Spleen (tissue), 7 donors: ENCODE measurements at regions not wholly inside any gene's neighbourhood (a gene's known extent, or its start where the extent isn't known, plus 50 kb on each side); places are given as distances from the start of the nearest gene placed in this dataset.

ENCODE experiments used
- CTCF ChIP-seq, 11 experiments: fragments of 200-600 bp in 7 of 11; fragments of 450-650 bp in 4 of 11; sonication (generic) in 4 of 11; IDR thresholded peaks in 8 of 11; conservative IDR thresholded peaks in 3 of 11; 1 replicate in 7 of 11; 2 replicates in 4 of 11; pipeline versions ENCODE4 v1.4.0 to v1.8.0; 2016 to 2021; ENCODE audit warnings: antibody characterized with exemption in 11 of 11, inconsistent platforms in 4 of 11, mild to moderate bottlenecking in 1 of 11
- POLR2A ChIP-seq, 3 donors: fragments of 450-650 bp; IDR thresholded peaks; one replicate each; pipeline ENCODE4 v1.5.1; 2017; ENCODE audit warnings: antibody characterized with exemption in 3 of 3, mild to moderate bottlenecking in 1 of 3
- POLR2AphosphoS5 ChIP-seq, 3 donors: sonication (generic); formaldehyde crosslinking; IDR thresholded peaks; one replicate each; pipeline ENCODE4 v1.5.1; 2017; ENCODE audit warnings: antibody characterized with exemption in 3 of 3
- donor health status: DM: no; HTN: no; CAD: no; lungs with moderate emphysema.
- donor health status: DM: no; HTN: no; CAD: no.
- donor health status: DM: no; HTN: no; CAD: no.

- TF ChIP-seq CTCF (IDR thresholded peaks at IDR 0.05 in 8 of 11, conservative IDR thresholded peaks at IDR 0.05 in 3 of 11) (no peak), POLR2AphosphoS5 (IDR thresholded peaks at IDR 0.05) (no peak), POLR2A (IDR thresholded peaks at IDR 0.05) (no peak)
Observed at GRCh38 chr1:199333180-199333579, 694.3 kb upstream of the NR5A2 start.
